ENCODE measurements at regions not wholly inside any gene's neighbourhood (a gene's known extent, or its start where the extent isn't known, plus 50 kb on each side); places are given as distances from the start of the nearest gene placed in this dataset.
"Not testable (repeated sequence)": the region's sequence is repeated elsewhere in the genome, so short reads cannot be mapped to it uniquely, and the experiment has no call there.

GRCh38 chr3:106347350-106347749 lies 478.5 kb upstream of the CBLB start:
- DNase-seq (ENCODE audit: low read depth in 2 of 2) = no peak

GRCh38 chr3:106348139-106348690 lies 479.4 kb upstream of the CBLB start:
- DNase-seq (ENCODE audit: low read depth in 2 of 2) = no peak

GRCh38 chr3:106349191-106349881 lies 480.5 kb upstream of the CBLB start:
- no peak for DNase-seq (ENCODE audit: low read depth in 2 of 2)

GRCh38 chr3:106355873-106356272 lies 487.1 kb upstream of the CBLB start:
- no peak for DNase-seq (ENCODE audit: low read depth in 2 of 2)

GRCh38 chr3:106359692-106360091 lies 490.9 kb upstream of the CBLB start:
- no peak for DNase-seq (ENCODE audit: low read depth in 2 of 2)

GRCh38 chr3:106360901-106361300 lies 492.1 kb upstream of the CBLB start:
- not testable (repeated sequence) for DNase-seq (ENCODE audit: low read depth in 2 of 2)

GRCh38 chr3:106364477-106364876 lies 495.7 kb upstream of the CBLB start:
- no peak for DNase-seq (ENCODE audit: low read depth in 2 of 2)

GRCh38 chr3:106365061-106365691 lies 496.4 kb upstream of the CBLB start:
- no peak for DNase-seq (ENCODE audit: low read depth in 2 of 2)

GRCh38 chr3:106366352-106366751 lies 497.5 kb upstream of the CBLB start:
- no peak for DNase-seq (ENCODE audit: low read depth in 2 of 2)

- DNase-seq (ENCODE audit: low read depth in 2 of 2) = no peak
These were observed 498.7 kb upstream of the CBLB start for GRCh38 chr3:106367496-106367895.

GRCh38 chr3:106371221-106371970 lies 502.6 kb upstream of the CBLB start:
- no peak for DNase-seq (ENCODE audit: low read depth in 2 of 2)

- no peak for DNase-seq (ENCODE audit: low read depth in 2 of 2)
These were observed 503.4 kb upstream of the CBLB start for GRCh38 chr3:106371971-106372805.

GRCh38 chr3:106372806-106373190 lies 504.0 kb upstream of the CBLB start:
- DNase-seq (ENCODE audit: low read depth in 2 of 2) = no peak

- DNase-seq (ENCODE audit: low read depth in 2 of 2) = no peak
These were observed 507.3 kb upstream of the CBLB start for GRCh38 chr3:106376016-106376570.

GRCh38 chr3:106379251-106379750 lies 510.5 kb upstream of the CBLB start:
- no peak for DNase-seq (ENCODE audit: low read depth in 2 of 2)

- no peak for DNase-seq (ENCODE audit: low read depth in 2 of 2)
These were observed 511.4 kb upstream of the CBLB start for GRCh38 chr3:106380232-106380631.

GRCh38 chr3:106381286-106381938 lies 512.6 kb upstream of the CBLB start:
- DNase-seq (ENCODE audit: low read depth in 2 of 2) = no peak

- no peak for DNase-seq (ENCODE audit: low read depth in 2 of 2)
These were observed 513.1 kb upstream of the CBLB start for GRCh38 chr3:106381939-106382335.

- no peak for DNase-seq (ENCODE audit: low read depth in 2 of 2)
These were observed 517.2 kb upstream of the CBLB start for GRCh38 chr3:106386050-106386449.

- no peak for DNase-seq (ENCODE audit: low read depth in 2 of 2)
These were observed 524.1 kb upstream of the CBLB start for GRCh38 chr3:106392915-106393314.

- DNase-seq (ENCODE audit: low read depth in 2 of 2) = no peak
These were observed 528.2 kb upstream of the CBLB start for GRCh38 chr3:106397006-106397405.
